ENCODE measurements at regions not wholly inside any gene's neighbourhood (a gene's known extent, or its start where the extent isn't known, plus 50 kb on each side); places are given as distances from the start of the nearest gene placed in this dataset.

- no peak for TF ChIP-seq CTCF (IDR thresholded peaks at IDR 0.05; ENCODE audit: extremely low read depth, insufficient read depth, missing control alignments)
- no peak for DNase-seq (ENCODE audit: low spot score)
- in situ Hi-C loops (cut with MboI; ENCODE audit: low pct_unique_long_range_greater_than_20kb, low sequenced_read_pairs, unreplicated experiment), result no loop called here
These were observed 320.4 kb upstream of the KLF4 start for GRCh38 chr9:107809871-107810460.

- TF ChIP-seq CTCF (IDR thresholded peaks at IDR 0.05; ENCODE audit: extremely low read depth, insufficient read depth, missing control alignments), result no peak
- in situ Hi-C loops (cut with MboI; ENCODE audit: low pct_unique_long_range_greater_than_20kb, low sequenced_read_pairs, unreplicated experiment), result no loop called here
- DNase-seq (ENCODE audit: low spot score), result no peak
These were observed 317.6 kb upstream of the KLF4 start for GRCh38 chr9:107807183-107807582.

GRCh38 chr9:107805201-107805600, 315.6 kb upstream of the KLF4 start:
- no peak for TF ChIP-seq CTCF (IDR thresholded peaks at IDR 0.05; ENCODE audit: extremely low read depth, insufficient read depth, missing control alignments)
- in situ Hi-C loops (cut with MboI; ENCODE audit: low pct_unique_long_range_greater_than_20kb, low sequenced_read_pairs, unreplicated experiment), result no loop called here
- no peak for DNase-seq (ENCODE audit: low spot score)

GRCh38 chr9:107794259-107794658, 304.7 kb upstream of the KLF4 start:
- TF ChIP-seq CTCF (IDR thresholded peaks at IDR 0.05; ENCODE audit: extremely low read depth, insufficient read depth, missing control alignments), result no peak
- no peak for DNase-seq (ENCODE audit: low spot score)
- in situ Hi-C loops (cut with MboI; ENCODE audit: low pct_unique_long_range_greater_than_20kb, low sequenced_read_pairs, unreplicated experiment), result no loop called here

GRCh38 chr9:107793541-107793940, 304.0 kb upstream of the KLF4 start:
- no peak for DNase-seq (ENCODE audit: low spot score)
- TF ChIP-seq CTCF (IDR thresholded peaks at IDR 0.05; ENCODE audit: extremely low read depth, insufficient read depth, missing control alignments), result no peak
- in situ Hi-C loops (cut with MboI; ENCODE audit: low pct_unique_long_range_greater_than_20kb, low sequenced_read_pairs, unreplicated experiment), result no loop called here

GRCh38 chr9:107792596-107792995, 303.0 kb upstream of the KLF4 start:
- in situ Hi-C loops (cut with MboI; ENCODE audit: low pct_unique_long_range_greater_than_20kb, low sequenced_read_pairs, unreplicated experiment), result no loop called here
- no peak for TF ChIP-seq CTCF (IDR thresholded peaks at IDR 0.05; ENCODE audit: extremely low read depth, insufficient read depth, missing control alignments)
- DNase-seq (ENCODE audit: low spot score), result no peak

GRCh38 chr9:107792006-107792405, 302.4 kb upstream of the KLF4 start:
- no peak for TF ChIP-seq CTCF (IDR thresholded peaks at IDR 0.05; ENCODE audit: extremely low read depth, insufficient read depth, missing control alignments)
- DNase-seq (ENCODE audit: low spot score), result no peak
- in situ Hi-C loops (cut with MboI; ENCODE audit: low pct_unique_long_range_greater_than_20kb, low sequenced_read_pairs, unreplicated experiment), result no loop called here
